GM12878 (cell line): ENCODE measurements at regions not wholly inside any gene's neighbourhood (a gene's known extent, or its start where the extent isn't known, plus 50 kb on each side); places are given as distances from the start of the nearest gene placed in this dataset.

ENCODE experiments used
- ATAC-seq: fragments of 200-7000 bp; cut with Tn5 transposase; 3 replicates; pipeline ENCODE4 v1.9.1; 2020; ENCODE audit warnings: mild to moderate bottlenecking, moderate library complexity
- BruUV-seq: library from RNA; stranded (reverse); fragments of 400-500 nt; replicated peaks from 2 replicates; lab custom pipeline; 2021; lab: Mats Ljungman, UMichigan
- CTCF ChIA-PET: fragments of 300-600 bp; sonication (Branson Sonifier 250); formaldehyde crosslinking; extraction: SDS; loops from one replicate; lab custom pipeline; 2021; ENCODE audit warnings: inconsistent platforms; lab: Yijun Ruan, JAX
- POLR2A ChIA-PET: fragments of 350-600 bp; formaldehyde crosslinking; extraction: SDS; loops from one replicate; lab custom pipeline; 2021; ENCODE audit warnings: inconsistent platforms; lab: Charles Lee
- RAD21 ChIA-PET: fragments of 300-600 bp; sonication (Branson Sonifier 250); formaldehyde crosslinking; loops from one replicate; lab custom pipeline; 2023; ENCODE audit warnings: antibody characterized with exemption; ENCODE audit not compliant: unreplicated experiment; lab: Charles Lee
- SMC1A ChIA-PET: fragments of 300-600 bp; sonication (Branson Sonifier 250); formaldehyde crosslinking; loops from one replicate; lab custom pipeline; 2023; ENCODE audit not compliant: unreplicated experiment, uncharacterized antibody; lab: Charles Lee
- DNase-seq: peaks from one replicate; pipeline ENCODE4 v3.0.0-alpha.2; 2011; ENCODE audit warnings: low read depth, low spot score
- FAIRE-seq: peaks from 3 replicates; lab custom pipeline; 2011; peaks lifted over from hg19 to GRCh38; lab: Jason Lieb, UNC
- H2AFZ ChIP-seq: 2 replicates; pipeline ENCODE4 v1.6.0; 2011; ENCODE audit warnings: low read depth, low read length, control low read depth; ENCODE audit not compliant: control insufficient read depth
- H3K27ac ChIP-seq: 2 replicates; pipeline ENCODE4 v1.5.1; 2011; ENCODE audit warnings: control low read depth; ENCODE audit not compliant: control insufficient read depth, insufficient read depth
- H3K27me3 ChIP-seq, 2 experiments: replicated peaks in 1 of 2; 2 replicates each; pipeline versions ENCODE4 v1.6.0 to v1.6.1; 2011; ENCODE audit warnings: low read length in 1 of 2; ENCODE audit not compliant: control insufficient read depth in 2 of 2, insufficient read depth in 2 of 2
- H3K36me3 ChIP-seq, 2 experiments: 2 replicates each; pipeline ENCODE4 v1.5.1; 2011; ENCODE audit warnings: low read length in 1 of 2; ENCODE audit not compliant: control insufficient read depth in 2 of 2, insufficient read depth in 2 of 2
- H3K4me1 ChIP-seq: 2 replicates; pipeline ENCODE4 v1.6.1; 2011; ENCODE audit warnings: mild to moderate bottlenecking, low read length, moderate library complexity, mixed read lengths; ENCODE audit not compliant: control insufficient read depth, insufficient read depth
- H3K4me2 ChIP-seq: 2 replicates; pipeline ENCODE4 v1.6.0; 2011; ENCODE audit warnings: control low read depth; ENCODE audit not compliant: control insufficient read depth, insufficient read depth
- H3K4me3 ChIP-seq: fragments of 200-600 bp; sonication (generic); 2 replicates; pipeline ENCODE4 v1.5.1; 2016
- H3K79me2 ChIP-seq: 2 replicates; pipeline ENCODE4 v1.6.0; 2011; ENCODE audit warnings: low read length; ENCODE audit not compliant: control insufficient read depth, insufficient read depth
- H3K9ac ChIP-seq: 2 replicates; pipeline ENCODE4 v1.8.0; 2011; ENCODE audit warnings: low read length, control low read depth, mixed read lengths; ENCODE audit not compliant: control insufficient read depth, insufficient read depth
- H3K9me3 ChIP-seq: replicated peaks from 3 replicates; pipeline ENCODE4 v1.5.1; 2011; ENCODE audit warnings: mild to moderate bottlenecking, low read length; ENCODE audit not compliant: control insufficient read depth, insufficient read depth
- H4K20me1 ChIP-seq: 2 replicates; pipeline ENCODE4 v1.6.0; 2011; ENCODE audit not compliant: control insufficient read depth, insufficient read depth
- CEBPZ ChIP-seq: fragments of 150-350 bp; IDR thresholded peaks from 2 replicates; pipeline ENCODE4 v1.6.1; 2016; ENCODE audit warnings: low read depth, low read length
- MXI1 ChIP-seq: fragments of 150-350 bp; IDR thresholded peaks from 2 replicates; pipeline ENCODE4 v1.6.1; 2011; ENCODE audit warnings: low read depth, mild to moderate bottlenecking, inconsistent platforms, low read length, improper control_type of control experiment
- SPI1 ChIP-seq: IDR thresholded peaks from 2 replicates; pipeline ENCODE4 v1.6.1; 2011; ENCODE audit warnings: low read depth, mild to moderate bottlenecking, low read length, moderate library complexity, borderline replicate concordance; ENCODE audit not compliant: insufficient read depth
- WGBS: methylation state at CpG from one replicate; pipeline ENCODE4 v1.1.6; 2016; ENCODE audit warnings: low lambda C conversion rate; ENCODE audit not compliant: insufficient replicate concordance, insufficient coverage; ENCODE audit errors: missing lambda C conversion rate; 5-methylcytosine and 5-hydroxymethylcytosine counted together
- in situ Hi-C: fragments of 300-500 bp; cut with MboI; formaldehyde crosslinking; loops from 9 replicates; pipeline ENCODE4 v1.14.3; 2018; ENCODE audit warnings: mixed read lengths
- intact Hi-C: fragments of 100-400 bp; cut with micrococcal nuclease; formaldehyde crosslinking; loops from one replicate; pipeline ENCODE4 v1.14.2; 2022; ENCODE audit not compliant: unreplicated experiment
- TF ChIP-seq, protein P1 (sequence below): fragments of 450-650 bp; IDR thresholded peaks from 2 replicates; pipeline ENCODE4 v1.6.1; 2016; ENCODE audit warnings: mild to moderate bottlenecking

DNA sequence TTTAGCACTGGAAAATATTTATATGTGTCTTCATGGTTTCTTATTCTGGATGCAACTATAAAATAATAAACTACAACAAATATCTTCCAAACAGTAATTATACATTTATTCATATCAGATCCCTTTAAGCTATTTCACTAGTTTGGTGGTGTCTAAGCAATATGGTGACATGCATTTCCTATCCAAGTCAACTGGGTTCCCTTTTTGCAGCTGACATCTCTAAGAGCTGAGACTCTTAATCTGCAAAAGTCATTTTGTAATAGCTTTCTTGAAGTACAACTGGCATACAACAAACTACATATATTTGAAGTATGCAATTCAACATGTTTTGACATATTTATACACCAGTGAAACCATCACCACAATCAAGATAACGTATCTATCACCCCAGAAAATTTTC is 59.9 kb upstream of the SLC1A4 start:
- CTCF ChIA-PET: interaction anchor here (0.9 to 2.3 kb wide), 6 partner anchors 10 to 18 kb away, joined by 3 to 6 read pairs (median 4); no protein-coding TSS in a partner anchor
- Histone ChIP-seq H3K9ac (peak overlapping the region; percentile 97), H3K4me1 (peaks cover 17% of the 10 kb centered on the region), H3K79me2 (peaks cover 91% of the 10 kb centered on the region), H4K20me1 (no peaks in the 10 kb centered on the region; the same call in 1 of the 2 replicates), H3K4me2 (peak overlapping the region; percentile 73), H3K4me3 (peak overlapping the region; percentile 96), H3K9me3 (peaks cover 29% of the 10 kb centered on the region), H3K27ac (peak overlapping the region; percentile 95), H2AFZ (no peak overlapping the region), H3K27me3 (no peaks in the 10 kb centered on the region), H3K36me3 (peaks cover 6 to 9% of the 10 kb centered on the region in 2 experiments)
- intact Hi-C loops (no loop called here), in situ Hi-C loops (no loop called here)
- 0% methylated on average over 1 of the region's 1 CpG for WGBS
- POLR2A ChIA-PET: interaction anchor here (0.5 to 16.6 kb wide), 4 partner anchors 10 to 174 kb away, joined by 4 to 377 read pairs (median 14); no protein-coding TSS in a partner anchor
- TF ChIP-seq CEBPZ: no peak
- TF ChIP-seq, protein P1, sequence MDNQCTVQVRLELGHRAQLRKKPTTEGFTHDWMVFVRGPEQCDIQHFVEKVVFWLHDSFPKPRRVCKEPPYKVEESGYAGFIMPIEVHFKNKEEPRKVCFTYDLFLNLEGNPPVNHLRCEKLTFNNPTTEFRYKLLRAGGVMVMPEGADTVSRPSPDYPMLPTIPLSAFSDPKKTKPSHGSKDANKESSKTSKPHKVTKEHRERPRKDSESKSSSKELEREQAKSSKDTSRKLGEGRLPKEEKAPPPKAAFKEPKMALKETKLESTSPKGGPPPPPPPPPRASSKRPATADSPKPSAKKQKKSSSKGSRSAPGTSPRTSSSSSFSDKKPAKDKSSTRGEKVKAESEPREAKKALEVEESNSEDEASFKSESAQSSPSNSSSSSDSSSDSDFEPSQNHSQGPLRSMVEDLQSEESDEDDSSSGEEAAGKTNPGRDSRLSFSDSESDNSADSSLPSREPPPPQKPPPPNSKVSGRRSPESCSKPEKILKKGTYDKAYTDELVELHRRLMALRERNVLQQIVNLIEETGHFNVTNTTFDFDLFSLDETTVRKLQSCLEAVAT: peak; percentile 60; the same call in 1 of the 2 replicates
- peak; percentile 36; the same call in 1 of the 2 replicates for TF ChIP-seq MXI1
- peak; percentile 42; the same call in 1 of the 2 replicates for TF ChIP-seq SPI1
- DNase-seq: no peak
- RAD21 ChIA-PET: interaction anchor here (0.6 to 2.6 kb wide), 6 partner anchors 9 to 125 kb away, joined by 3 to 27 read pairs (median 4); no protein-coding TSS in a partner anchor
- FAIRE-seq: no peak
- SMC1A ChIA-PET: interaction anchor here (0.8 to 1.1 kb wide), 7 partner anchors 9 to 95 kb away, joined by 3 to 16 read pairs (median 5); no protein-coding TSS in a partner anchor
- BruUV-seq: no TSS peak
- no peak for ATAC-seq
